Left kidney (tissue), 1 donor: ENCODE measurements at regions not wholly inside any gene's neighbourhood (a gene's known extent, or its start where the extent isn't known, plus 50 kb on each side); places are given as distances from the start of the nearest gene placed in this dataset.
"Not testable (repeated sequence)": the region's sequence is repeated elsewhere in the genome, so short reads cannot be mapped to it uniquely, and the experiment has no call there.

Experiments used
- DNase-seq: peaks from one replicate; pipeline ENCODE4 v3.0.0-alpha.2; 2013

GRCh38 chr6:81465859-81466258, 286.6 kb downstream of the TENT5A start:
- DNase-seq, result no peak

- DNase-seq, result no peak
These were observed 296.1 kb downstream of the TENT5A start for GRCh38 chr6:81456416-81456815.

GRCh38 chr6:81455641-81456040, 296.8 kb downstream of the TENT5A start:
- no peak for DNase-seq

GRCh38 chr6:81451787-81452186, 300.7 kb downstream of the TENT5A start:
- DNase-seq, result no peak

- DNase-seq, result no peak
These were observed 302.3 kb downstream of the TENT5A start for GRCh38 chr6:81450180-81450579.

- no peak for DNase-seq
These were observed 306.0 kb downstream of the TENT5A start for GRCh38 chr6:81446509-81446908.

- DNase-seq, result no peak
These were observed 313.1 kb downstream of the TENT5A start for GRCh38 chr6:81439417-81439816.

GRCh38 chr6:81436990-81437389, 315.5 kb downstream of the TENT5A start:
- DNase-seq, result no peak

GRCh38 chr6:81413306-81413705, 339.2 kb downstream of the TENT5A start:
- DNase-seq, result no peak

- DNase-seq, result no peak
These were observed 350.4 kb downstream of the TENT5A start for GRCh38 chr6:81401970-81402690.

- DNase-seq, result no peak
These were observed 355.6 kb downstream of the TENT5A start for GRCh38 chr6:81396916-81397315.

- DNase-seq, result no peak
These were observed 365.3 kb downstream of the TENT5A start for GRCh38 chr6:81387163-81387562.

GRCh38 chr6:81384921-81385320, 367.6 kb downstream of the TENT5A start:
- DNase-seq, result no peak

- DNase-seq, result no peak
These were observed 369.0 kb downstream of the TENT5A start for GRCh38 chr6:81383472-81383871.

GRCh38 chr6:81382852-81383251, 369.6 kb downstream of the TENT5A start:
- DNase-seq, result no peak

- DNase-seq, result no peak
These were observed 371.0 kb downstream of the TENT5A start for GRCh38 chr6:81381382-81381916.

GRCh38 chr6:81380718-81381338, 371.7 kb downstream of the TENT5A start:
- DNase-seq, result no peak

GRCh38 chr6:81376745-81377144, 375.7 kb downstream of the TENT5A start:
- DNase-seq, result no peak

GRCh38 chr6:81373414-81373813, 379.1 kb downstream of the TENT5A start:
- DNase-seq, result no peak

GRCh38 chr6:81371930-81372329, 380.6 kb downstream of the TENT5A start:
- no peak for DNase-seq

- no peak for DNase-seq
These were observed 385.5 kb downstream of the TENT5A start for GRCh38 chr6:81366972-81367371.

GRCh38 chr6:81362246-81362645, 390.2 kb downstream of the TENT5A start:
- DNase-seq, result no peak

- DNase-seq, result no peak
These were observed 399.2 kb downstream of the TENT5A start for GRCh38 chr6:81353262-81353661.

GRCh38 chr6:81344026-81344425, 408.5 kb downstream of the TENT5A start:
- not testable (repeated sequence) for DNase-seq
